ENCODE measurements at regions not wholly inside any gene's neighbourhood (a gene's known extent, or its start where the extent isn't known, plus 50 kb on each side); places are given as distances from the start of the nearest gene placed in this dataset.

DNA sequence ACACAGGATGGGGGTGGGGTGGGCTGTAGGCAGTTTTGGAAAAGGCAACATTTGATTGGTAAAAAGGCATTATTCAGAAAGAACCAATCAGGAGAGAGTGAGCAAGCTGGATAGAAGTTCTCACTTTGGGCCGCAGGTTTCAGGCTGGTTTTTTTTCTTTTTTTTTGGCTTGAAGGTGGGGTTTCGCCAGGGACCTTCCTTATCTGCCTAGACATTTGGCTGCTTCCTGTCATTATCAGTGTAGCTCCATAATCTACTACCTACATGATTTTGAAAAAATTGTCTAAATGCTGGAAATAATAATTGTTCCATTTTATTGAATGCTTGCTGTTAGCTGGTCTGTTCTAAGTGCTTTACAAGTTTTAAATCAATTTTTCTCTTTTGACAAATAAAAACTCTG lies 649.0 kb downstream of the TMTC2 start:
- TF ChIP-seq EP300 (IDR thresholded peaks at IDR 0.05) (no peak), POLR2AphosphoS5 (IDR thresholded peaks at IDR 0.05) (no peak), POLR2A (IDR thresholded peaks at IDR 0.05) (no peak)
- TF ChIP-seq, protein P1, sequence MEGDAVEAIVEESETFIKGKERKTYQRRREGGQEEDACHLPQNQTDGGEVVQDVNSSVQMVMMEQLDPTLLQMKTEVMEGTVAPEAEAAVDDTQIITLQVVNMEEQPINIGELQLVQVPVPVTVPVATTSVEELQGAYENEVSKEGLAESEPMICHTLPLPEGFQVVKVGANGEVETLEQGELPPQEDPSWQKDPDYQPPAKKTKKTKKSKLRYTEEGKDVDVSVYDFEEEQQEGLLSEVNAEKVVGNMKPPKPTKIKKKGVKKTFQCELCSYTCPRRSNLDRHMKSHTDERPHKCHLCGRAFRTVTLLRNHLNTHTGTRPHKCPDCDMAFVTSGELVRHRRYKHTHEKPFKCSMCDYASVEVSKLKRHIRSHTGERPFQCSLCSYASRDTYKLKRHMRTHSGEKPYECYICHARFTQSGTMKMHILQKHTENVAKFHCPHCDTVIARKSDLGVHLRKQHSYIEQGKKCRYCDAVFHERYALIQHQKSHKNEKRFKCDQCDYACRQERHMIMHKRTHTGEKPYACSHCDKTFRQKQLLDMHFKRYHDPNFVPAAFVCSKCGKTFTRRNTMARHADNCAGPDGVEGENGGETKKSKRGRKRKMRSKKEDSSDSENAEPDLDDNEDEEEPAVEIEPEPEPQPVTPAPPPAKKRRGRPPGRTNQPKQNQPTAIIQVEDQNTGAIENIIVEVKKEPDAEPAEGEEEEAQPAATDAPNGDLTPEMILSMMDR (IDR thresholded peaks at IDR 0.05): no peak
- WGBS, 2 donors: 82 to 87% methylated on average over 2 of the region's 2 CpGs
- intact Hi-C loops (cut with DNase I): no loop called here

DNA sequence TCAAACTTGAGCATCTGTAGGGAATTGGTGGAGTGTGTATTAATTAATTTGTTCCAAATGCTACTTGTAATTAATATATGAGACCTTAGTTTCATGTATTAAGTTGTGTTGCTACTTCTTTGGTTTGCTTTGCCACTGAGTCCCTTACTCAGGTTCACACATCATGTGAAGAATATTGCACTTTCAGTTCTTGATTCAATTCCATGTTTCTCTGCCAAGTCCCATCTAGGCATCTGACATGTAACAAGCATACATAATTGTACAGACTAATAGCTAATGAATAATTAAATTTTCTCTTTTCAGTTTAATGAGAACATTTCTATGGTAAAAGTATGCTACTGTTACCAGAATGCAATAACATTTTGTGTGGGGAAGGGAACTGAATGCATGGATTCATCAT lies 640.0 kb downstream of the TMTC2 start:
- TF ChIP-seq POLR2AphosphoS5 (IDR thresholded peaks at IDR 0.05) (no peak), POLR2A (IDR thresholded peaks at IDR 0.05) (no peak), EP300 (IDR thresholded peaks at IDR 0.05) (no peak)
- TF ChIP-seq, protein P1 (IDR thresholded peaks at IDR 0.05): no peak
- Histone ChIP-seq H3K36me3 (no peaks in the 10 kb centered on the region), H3K27me3 (no peaks in the 10 kb centered on the region), H3K27ac (no peak overlapping the region), H3K9me3 (no peaks in the 10 kb centered on the region), H3K4me3 (no peak overlapping the region), H3K4me1 (peaks cover 0 to 9% (median 5%) of the 10 kb centered on the region in 4 donors)
- intact Hi-C loops (cut with DNase I): no loop called here
- DNase-seq: no peak

More for the DNA sequence above, 649.0 kb downstream of the TMTC2 start:
- Histone ChIP-seq H3K4me3 (no peak overlapping the region), H3K36me3 (no peaks in the 10 kb centered on the region), H3K9me3 (no peaks in the 10 kb centered on the region), H3K27ac (no peak overlapping the region), H3K27me3 (no peaks in the 10 kb centered on the region), H3K4me1 (no peaks in the 10 kb centered on the region)
- no peak for DNase-seq

DNA sequence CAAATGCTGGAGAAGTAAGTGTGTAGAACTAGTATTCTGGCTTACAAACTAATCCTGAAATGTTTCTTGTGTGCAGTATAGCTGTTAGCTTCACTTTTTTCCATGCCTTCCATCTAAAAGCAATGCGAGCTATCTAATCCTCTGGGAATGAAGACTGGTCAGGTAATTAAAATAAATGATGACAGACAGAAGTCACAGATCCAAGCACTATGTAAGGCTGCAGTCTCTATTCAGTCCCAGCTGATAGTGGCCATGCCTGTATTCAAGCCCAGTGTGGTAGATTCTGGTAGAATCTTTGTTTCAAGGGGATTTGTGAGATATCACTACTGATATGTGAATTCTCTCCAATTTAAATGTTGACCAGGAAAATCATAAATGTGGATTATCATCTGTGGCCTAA lies 637.2 kb downstream of the TMTC2 start:
- H3K27me3 ChIP-seq: no peaks in the 10 kb centered on the region
- TF ChIP-seq POLR2A (IDR thresholded peaks at IDR 0.05): no peak
- TF ChIP-seq POLR2AphosphoS5 (IDR thresholded peaks at IDR 0.05): no peak
- no peak for TF ChIP-seq EP300 (IDR thresholded peaks at IDR 0.05)
- TF ChIP-seq, protein P1 (IDR thresholded peaks at IDR 0.05): no peak
- WGBS, 2 donors: 0% methylated on average over 1 of the region's 1 CpG
- intact Hi-C loops (cut with DNase I): no loop called here
- H3K9me3 ChIP-seq: no peaks in the 10 kb centered on the region
- H3K27ac ChIP-seq: no peak overlapping the region
- H3K4me1 ChIP-seq: peaks cover 0 to 17% (median 15%) of the 10 kb centered on the region in 4 donors
- no peak overlapping the region for H3K4me3 ChIP-seq
- DNase-seq: no peak
- H3K36me3 ChIP-seq: no peaks in the 10 kb centered on the region

DNA sequence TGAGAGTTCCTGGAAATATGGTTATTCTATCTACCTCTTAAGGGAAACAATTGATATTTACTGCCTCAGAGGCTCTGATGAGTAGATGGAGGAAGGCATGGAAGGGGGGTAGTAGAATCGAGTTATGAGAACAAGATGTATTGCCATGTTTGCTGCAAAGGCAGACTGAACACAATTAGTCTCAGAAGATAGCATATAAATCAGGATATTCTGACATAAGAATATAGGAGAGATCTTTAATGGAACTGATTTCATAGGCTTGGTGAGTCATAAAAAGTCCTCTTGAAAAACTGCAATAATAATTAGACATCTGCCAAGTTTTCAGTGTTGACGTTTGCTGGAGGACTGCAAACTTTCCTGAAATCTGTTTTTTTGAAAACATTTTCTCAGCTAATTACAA lies 636.1 kb downstream of the TMTC2 start:
- Histone ChIP-seq H3K9me3 (no peaks in the 10 kb centered on the region), H3K4me1 (peaks cover 0 to 26% (median 22%) of the 10 kb centered on the region in 4 donors), H3K36me3 (no peaks in the 10 kb centered on the region), H3K4me3 (no peak overlapping the region), H3K27me3 (no peaks in the 10 kb centered on the region), H3K27ac (no peak overlapping the region)
- intact Hi-C loops (cut with DNase I): no loop called here
- no peak for TF ChIP-seq EP300 (IDR thresholded peaks at IDR 0.05)
- no peak for TF ChIP-seq POLR2A (IDR thresholded peaks at IDR 0.05)
- TF ChIP-seq, protein P1 (IDR thresholded peaks at IDR 0.05): no peak
- no peak for TF ChIP-seq POLR2AphosphoS5 (IDR thresholded peaks at IDR 0.05)
- DNase-seq: no peak
- 48 to 71% methylated on average over 2 of the region's 2 CpGs for WGBS, 2 donors

DNA sequence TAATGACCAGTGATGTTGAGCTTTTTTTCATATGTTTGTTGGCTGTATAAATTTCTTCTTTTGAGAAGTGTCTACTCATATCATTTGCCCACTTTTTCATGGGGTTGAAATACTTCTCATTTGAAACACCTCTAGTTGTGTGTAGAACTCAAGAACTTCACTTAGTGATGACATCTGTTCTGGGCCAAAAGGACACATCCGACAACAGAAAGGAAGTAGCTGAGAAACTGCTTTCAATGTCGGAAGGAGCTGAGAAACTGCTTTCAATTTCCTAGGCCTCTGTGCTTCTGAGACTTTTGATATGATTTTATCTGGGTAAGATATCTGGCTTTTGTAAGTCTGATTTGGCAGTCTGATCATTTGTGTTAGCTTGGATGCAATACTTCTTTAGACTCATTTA lies 635.3 kb downstream of the TMTC2 start:
- TF ChIP-seq EP300 (IDR thresholded peaks at IDR 0.05): no peak
- TF ChIP-seq POLR2AphosphoS5 (IDR thresholded peaks at IDR 0.05): no peak
- TF ChIP-seq, protein P1 (IDR thresholded peaks at IDR 0.05): no peak
- TF ChIP-seq POLR2A (IDR thresholded peaks at IDR 0.05): no peak
- H3K36me3 ChIP-seq: no peaks in the 10 kb centered on the region
- H3K9me3 ChIP-seq: no peaks in the 10 kb centered on the region
- H3K4me1 ChIP-seq: peaks cover 0 to 30% (median 29%) of the 10 kb centered on the region in 4 donors
- no peaks in the 10 kb centered on the region for H3K27me3 ChIP-seq
- H3K4me3 ChIP-seq: no peak overlapping the region
- DNase-seq: no peak
- WGBS, 2 donors: 82 to 88% methylated on average over 2 of the region's 2 CpGs
- H3K27ac ChIP-seq: no peak overlapping the region
- intact Hi-C loops (cut with DNase I): no loop called here

Data from sigmoid colon (tissue), 6 donors.